GM12878 (cell line): ENCODE measurements at regions not wholly inside any gene's neighbourhood (a gene's known extent, or its start where the extent isn't known, plus 50 kb on each side); places are given as distances from the start of the nearest gene placed in this dataset.

Experiments used
- CUX1 ChIP-seq: IDR thresholded peaks from 2 replicates; pipeline ENCODE4 v1.6.1; 2012; ENCODE audit warnings: improper control_type of control experiment, low read depth, low read length; ENCODE audit not compliant: insufficient replicate concordance
- MAX ChIP-seq: IDR thresholded peaks from 2 replicates; pipeline ENCODE4 v1.6.1; 2012; ENCODE audit warnings: low read depth, low read length, improper control_type of control experiment
- NFXL1 ChIP-seq: fragments of 450-650 bp; IDR thresholded peaks from 2 replicates; pipeline ENCODE4 v1.6.1; 2017; ENCODE audit warnings: antibody characterized with exemption, mild to moderate bottlenecking, borderline replicate concordance
- ZBTB4 ChIP-seq: fragments of 450-650 bp; formaldehyde crosslinking; IDR thresholded peaks from 2 replicates; pipeline ENCODE4 v1.4.0; 2022; ENCODE audit warnings: mild to moderate bottlenecking, moderate library complexity
- ZNF217 ChIP-seq: fragments of 450-650 bp; IDR thresholded peaks from 2 replicates; pipeline ENCODE4 v1.6.1; 2017; ENCODE audit warnings: antibody characterized with exemption, mild to moderate bottlenecking

GRCh38 chr15:38088971-38089370 is 154.5 kb downstream of the TMCO5A start (continued):
- TF ChIP-seq CUX1: no peak
- no peak for TF ChIP-seq MAX
- no peak for TF ChIP-seq NFXL1
- no peak for TF ChIP-seq ZBTB4 (CRISPR knock-in tag)
- TF ChIP-seq ZNF217: no peak
